Esophagus (tissue), 2 donors: ENCODE measurements at regions not wholly inside any gene's neighbourhood (a gene's known extent, or its start where the extent isn't known, plus 50 kb on each side); places are given as distances from the start of the nearest gene placed in this dataset.

ENCODE experiments used
- H3K27ac ChIP-seq, 2 donors: one replicate each; pipeline ENCODE4 v1.5.1; 2013; ENCODE audit warnings: low read depth in 2 of 2, mild to moderate bottlenecking in 2 of 2, inconsistent platforms in 1 of 2, low read length in 1 of 2, moderate library complexity in 1 of 2
- H3K27me3 ChIP-seq, 2 donors: one replicate each; pipeline ENCODE4 v1.6.1; 2013; ENCODE audit warnings: low read length in 2 of 2, control low read depth in 1 of 2, mild to moderate bottlenecking in 1 of 2; ENCODE audit not compliant: insufficient read depth in 2 of 2, control insufficient read depth in 1 of 2
- H3K36me3 ChIP-seq, 2 donors: one replicate each; pipeline ENCODE4 v1.6.1; 2013; ENCODE audit warnings: low read length in 1 of 2; ENCODE audit not compliant: control insufficient read depth in 2 of 2, insufficient read depth in 2 of 2
- H3K4me1 ChIP-seq, 2 donors: one replicate each; pipeline ENCODE4 v1.6.1; 2013; ENCODE audit warnings: low read length in 1 of 2; ENCODE audit not compliant: control insufficient read depth in 2 of 2, insufficient read depth in 2 of 2
- H3K4me3 ChIP-seq, 2 donors: one replicate each; pipeline ENCODE4 v1.5.1; 2013; ENCODE audit warnings: low read length in 2 of 2, mild to moderate bottlenecking in 2 of 2, low read depth in 1 of 2, moderate library complexity in 1 of 2
- H3K9me3 ChIP-seq, 2 donors: one replicate each; pipeline ENCODE4 v1.6.1; 2013; ENCODE audit warnings: mild to moderate bottlenecking in 2 of 2, low read depth in 1 of 2, low read length in 1 of 2, moderate library complexity in 1 of 2; ENCODE audit not compliant: control insufficient read depth in 2 of 2, insufficient read depth in 1 of 2
- WGBS, 2 donors: extraction: QIAGEN DNeasy Blood & Tissue Kit; methylation state at CpG; one replicate each; pipeline ENCODE4 v1.1.7; 2013; 5-methylcytosine and 5-hydroxymethylcytosine counted together
- donor health status: healthy with polysubstance abuse.
- donor health status: Bipolar disorder and iron deficiency.

DNA sequence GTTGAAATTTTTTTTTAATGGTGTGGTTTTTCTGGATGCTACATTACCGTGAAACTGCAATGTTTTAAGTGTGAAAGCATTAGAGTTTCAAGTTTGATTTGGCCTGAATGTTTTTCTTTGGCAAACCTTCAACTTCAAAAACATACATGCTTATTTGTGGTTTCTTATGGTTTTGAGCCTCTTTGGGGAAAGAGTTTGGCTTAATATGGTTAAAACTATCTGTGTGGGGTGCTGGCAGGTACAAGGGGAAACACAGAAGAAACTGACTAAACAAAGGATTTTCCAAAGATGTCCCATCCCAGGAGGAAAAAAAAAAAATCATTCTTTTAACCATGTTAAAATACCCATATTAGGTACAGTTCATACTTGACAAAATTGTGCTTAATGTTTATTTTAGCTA lies 121.1 kb downstream of the HGF start:
- H3K4me3 ChIP-seq: no peak overlapping the region
- H3K27ac ChIP-seq: no peak overlapping the region
- H3K4me1 ChIP-seq: no peaks in the 10 kb centered on the region
- 40 to 59% methylated on average over 1 of the region's 1 CpG for WGBS, 2 donors
- no peaks in the 10 kb centered on the region for H3K36me3 ChIP-seq
- no peaks in the 10 kb centered on the region for H3K27me3 ChIP-seq
- H3K9me3 ChIP-seq: peaks cover 0 to 2% of the 10 kb centered on the region in 2 donors

DNA sequence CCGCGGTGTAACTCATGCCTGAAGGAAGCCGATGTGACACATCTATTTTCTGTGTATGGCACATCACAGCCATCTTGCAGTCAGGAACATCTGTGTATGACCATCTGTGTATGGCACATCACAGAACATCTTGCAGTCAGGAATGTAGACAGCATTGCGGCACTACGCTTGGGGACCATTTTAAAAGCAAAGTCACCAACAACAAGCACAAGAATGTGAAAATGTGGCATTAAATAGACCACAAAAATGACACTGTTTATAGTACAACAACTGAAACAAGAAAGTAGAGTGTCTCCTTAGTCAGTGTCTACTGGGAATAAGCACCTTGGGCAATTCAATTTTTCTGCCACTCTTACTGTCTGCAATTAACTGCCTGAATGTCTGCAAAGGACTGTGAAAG lies 124.4 kb downstream of the HGF start:
- Histone ChIP-seq H3K27me3 (no peaks in the 10 kb centered on the region), H3K36me3 (no peaks in the 10 kb centered on the region), H3K9me3 (no peaks in the 10 kb centered on the region), H3K4me1 (no peaks in the 10 kb centered on the region), H3K4me3 (no peak overlapping the region), H3K27ac (no peak overlapping the region)
- 90 to 94% methylated on average over 5 of the region's 5 CpGs for WGBS, 2 donors

DNA sequence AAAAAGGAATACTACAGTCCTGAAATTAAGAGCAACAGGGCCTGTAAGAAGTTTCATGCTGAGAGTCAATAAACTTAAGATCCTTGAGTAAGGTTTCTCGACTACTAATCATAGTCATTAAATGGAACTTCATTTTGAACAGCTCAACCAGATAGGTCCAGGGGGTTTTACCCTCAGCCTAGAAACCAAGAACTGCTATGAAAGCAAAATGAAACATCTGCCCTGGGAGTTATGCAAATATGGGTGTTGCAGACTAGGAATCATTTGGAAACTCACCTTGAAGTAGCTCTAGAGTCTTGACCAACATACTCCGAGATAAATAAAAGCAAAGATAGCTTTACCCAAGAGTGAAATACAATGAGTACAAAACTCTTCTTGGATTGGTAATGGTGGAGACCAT lies 128.0 kb downstream of the HGF start:
- 90 to 93% methylated on average over 2 of the region's 2 CpGs for WGBS, 2 donors
- no peaks in the 10 kb centered on the region for H3K4me1 ChIP-seq
- H3K4me3 ChIP-seq: no peak overlapping the region
- no peaks in the 10 kb centered on the region for H3K27me3 ChIP-seq
- H3K27ac ChIP-seq: no peak overlapping the region
- no peaks in the 10 kb centered on the region for H3K36me3 ChIP-seq
- H3K9me3 ChIP-seq: no peaks in the 10 kb centered on the region

DNA sequence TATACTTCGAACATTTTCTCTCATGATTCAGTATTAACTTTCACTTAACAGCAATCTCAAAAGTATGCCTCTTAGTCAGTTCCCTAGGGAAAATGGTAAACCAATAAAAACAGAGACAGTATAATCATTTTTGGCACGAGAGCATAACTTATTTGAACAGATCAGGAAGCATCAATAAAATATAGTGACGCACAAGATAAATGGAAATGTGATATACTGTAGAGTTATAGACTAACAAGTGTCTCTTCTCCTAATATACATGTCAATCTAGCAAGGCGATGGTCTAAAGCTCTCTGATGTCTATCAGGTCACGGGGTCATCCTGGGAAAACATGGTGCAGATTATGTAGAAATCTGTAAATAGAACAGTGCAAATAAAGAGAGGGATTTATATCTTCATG lies 131.6 kb downstream of the HGF start:
- H3K9me3 ChIP-seq: no peaks in the 10 kb centered on the region
- no peaks in the 10 kb centered on the region for H3K4me1 ChIP-seq
- H3K4me3 ChIP-seq: no peak overlapping the region
- no peaks in the 10 kb centered on the region for H3K36me3 ChIP-seq
- no peaks in the 10 kb centered on the region for H3K27me3 ChIP-seq
- H3K27ac ChIP-seq: no peak overlapping the region
- WGBS, 2 donors: 63 to 70% methylated on average over 5 of the region's 5 CpGs

DNA sequence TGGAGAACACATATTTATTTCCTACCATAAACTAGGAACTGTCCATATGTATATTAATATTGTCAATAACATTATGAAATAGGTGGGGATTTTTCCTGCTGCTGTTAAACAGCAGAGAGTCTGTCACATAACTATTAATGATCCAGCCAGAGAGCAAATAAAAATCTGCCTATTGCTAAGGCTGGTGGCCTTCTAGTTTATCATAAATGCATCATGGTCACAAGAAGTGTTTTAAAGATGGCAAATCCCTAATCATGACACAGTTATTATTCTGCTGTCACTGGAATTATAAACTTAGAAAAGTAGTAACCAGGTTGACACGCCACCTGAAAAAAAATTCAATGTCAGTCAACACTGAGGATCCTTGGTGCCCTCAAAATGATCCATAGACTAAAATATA lies 132.3 kb downstream of the HGF start:
- no peak overlapping the region for H3K27ac ChIP-seq
- H3K36me3 ChIP-seq: no peaks in the 10 kb centered on the region
- no peak overlapping the region for H3K4me3 ChIP-seq
- no peaks in the 10 kb centered on the region for H3K9me3 ChIP-seq
- 90 to 94% methylated on average over 1 of the region's 1 CpG for WGBS, 2 donors
- H3K4me1 ChIP-seq: no peaks in the 10 kb centered on the region
- H3K27me3 ChIP-seq: no peaks in the 10 kb centered on the region

DNA sequence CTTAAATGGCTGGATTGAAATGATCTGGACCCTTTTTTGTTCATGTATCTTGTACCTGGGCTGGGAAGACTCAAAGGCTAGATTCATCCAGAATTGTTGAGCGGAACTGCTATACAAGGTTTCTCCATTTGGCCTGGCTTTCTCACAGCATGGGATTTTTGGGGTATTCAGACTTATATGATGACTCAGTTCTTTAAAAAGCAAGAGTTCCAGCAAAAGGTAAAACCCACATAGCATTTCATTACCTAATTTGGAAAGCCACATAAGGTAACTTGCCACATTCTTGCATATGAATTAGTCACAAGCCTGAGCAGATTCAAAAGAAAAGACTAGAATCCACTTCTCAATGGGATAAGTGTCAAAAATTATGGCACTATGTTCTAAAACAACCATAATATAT lies 137.4 kb downstream of the HGF start:
- Histone ChIP-seq H3K27me3 (no peaks in the 10 kb centered on the region), H3K4me3 (no peak overlapping the region), H3K36me3 (no peaks in the 10 kb centered on the region), H3K4me1 (no peaks in the 10 kb centered on the region), H3K27ac (no peak overlapping the region), H3K9me3 (no peaks in the 10 kb centered on the region)
- 89 to 91% methylated on average over 1 of the region's 1 CpG for WGBS, 2 donors

DNA sequence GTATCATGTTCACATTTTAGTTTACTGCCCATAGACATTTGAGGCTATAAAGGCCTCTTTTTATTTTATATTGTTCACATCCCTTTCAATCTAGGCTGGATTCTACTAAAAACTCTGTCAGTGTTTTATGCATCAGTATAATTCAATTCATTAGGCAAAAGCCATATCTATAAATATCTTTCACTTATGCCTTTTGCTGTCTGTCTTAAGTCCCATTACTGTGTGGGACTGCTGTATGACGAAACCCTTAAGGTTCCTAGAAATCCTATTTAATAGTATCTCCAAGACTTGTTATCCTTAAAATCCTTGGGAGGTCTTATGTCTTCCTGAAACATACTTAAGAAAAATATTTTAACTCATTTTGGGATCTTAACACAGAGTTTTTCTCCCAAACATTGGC lies 139.2 kb downstream of the HGF start:
- H3K36me3 ChIP-seq: no peaks in the 10 kb centered on the region
- H3K4me1 ChIP-seq: no peaks in the 10 kb centered on the region
- H3K9me3 ChIP-seq: no peaks in the 10 kb centered on the region
- H3K27me3 ChIP-seq: no peaks in the 10 kb centered on the region
- 89 to 94% methylated on average over 1 of the region's 1 CpG for WGBS, 2 donors
- no peak overlapping the region for H3K27ac ChIP-seq
- H3K4me3 ChIP-seq: no peak overlapping the region

DNA sequence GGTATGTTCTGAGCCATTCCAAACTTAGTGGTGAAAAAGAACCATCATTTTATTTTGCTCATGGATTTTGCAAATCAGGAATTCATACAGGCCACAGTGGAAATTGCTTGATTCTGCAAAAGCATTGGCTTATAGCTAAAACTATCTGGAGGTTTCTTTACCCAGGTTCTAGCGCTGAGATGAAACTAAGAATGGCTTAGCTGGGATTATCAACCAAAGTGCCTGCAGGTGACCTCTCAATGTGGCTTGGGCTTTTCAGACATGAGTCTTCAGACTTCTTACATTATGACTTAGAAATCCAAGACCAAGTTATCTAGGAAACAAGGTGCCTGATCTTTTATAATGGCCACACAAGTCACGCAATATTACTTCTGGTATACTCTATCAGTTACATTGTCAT lies 140.1 kb downstream of the HGF start:
- Histone ChIP-seq H3K4me3 (no peak overlapping the region), H3K36me3 (no peaks in the 10 kb centered on the region), H3K27ac (no peak overlapping the region), H3K27me3 (no peaks in the 10 kb centered on the region), H3K9me3 (no peaks in the 10 kb centered on the region), H3K4me1 (no peaks in the 10 kb centered on the region)
- 93 to 97% methylated on average over 2 of the region's 2 CpGs for WGBS, 2 donors

DNA sequence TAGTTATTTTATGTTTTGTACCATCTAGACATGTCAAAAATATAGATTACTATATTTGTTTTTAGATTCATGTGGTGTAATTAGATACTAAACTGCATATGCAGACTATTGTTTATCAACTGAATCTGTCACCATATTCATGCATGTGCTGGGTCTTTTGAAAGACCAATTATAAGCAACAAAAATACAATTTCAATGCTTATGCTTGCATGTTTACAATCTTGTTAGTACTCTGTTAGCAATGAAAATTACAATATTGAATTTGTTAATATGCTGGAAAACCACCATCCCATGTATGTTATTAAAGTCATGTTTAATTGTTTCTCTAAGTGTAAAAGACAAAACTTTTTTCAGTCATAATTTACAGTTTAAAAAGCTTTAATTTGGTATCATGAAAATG lies 140.9 kb downstream of the HGF start:
- no peak overlapping the region for H3K4me3 ChIP-seq
- no peaks in the 10 kb centered on the region for H3K9me3 ChIP-seq
- H3K27ac ChIP-seq: no peak overlapping the region
- no peaks in the 10 kb centered on the region for H3K4me1 ChIP-seq
- H3K36me3 ChIP-seq: no peaks in the 10 kb centered on the region
- no peaks in the 10 kb centered on the region for H3K27me3 ChIP-seq

DNA sequence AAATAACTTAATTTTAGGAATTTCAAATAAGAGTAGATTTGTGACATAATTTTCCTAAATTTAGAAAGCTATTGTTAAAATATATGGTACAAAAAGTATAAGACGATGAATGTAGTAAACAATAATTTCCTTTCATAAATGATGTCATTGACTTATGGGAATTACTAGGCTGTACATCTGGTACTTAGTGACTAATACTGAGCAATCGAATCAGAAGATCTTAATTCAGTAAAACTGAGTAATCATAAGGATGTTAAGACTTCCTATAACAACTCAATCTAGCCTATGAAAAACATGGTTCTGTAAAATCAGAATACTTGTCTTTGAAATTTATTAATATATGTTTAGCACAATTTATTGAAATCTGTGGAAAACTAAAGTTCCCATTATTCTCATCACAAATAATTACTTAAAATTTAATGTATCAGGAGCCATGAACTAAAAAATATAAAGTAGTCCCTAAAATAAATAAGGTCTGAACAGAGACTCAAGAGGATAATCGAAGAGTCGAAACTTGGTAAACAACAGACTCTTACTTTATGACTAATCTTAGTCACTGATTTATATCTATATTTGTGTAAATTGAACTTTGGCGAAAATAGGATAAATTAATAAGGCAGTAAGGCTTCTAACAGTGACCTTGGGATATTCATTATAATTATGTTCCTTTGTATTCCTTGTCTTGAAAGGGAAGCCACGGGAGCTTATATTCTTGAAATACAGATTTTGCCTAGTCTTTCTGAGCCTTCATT lies 142.1 kb downstream of the HGF start:
- Histone ChIP-seq H3K27ac (no peak overlapping the region), H3K27me3 (no peaks in the 10 kb centered on the region)
- 67 to 73% methylated on average over 6 of the region's 6 CpGs for WGBS, 2 donors

More for the DNA sequence above, 142.1 kb downstream of the HGF start:
- no peaks in the 10 kb centered on the region for H3K4me1 ChIP-seq
- no peaks in the 10 kb centered on the region for H3K9me3 ChIP-seq
- H3K36me3 ChIP-seq: no peaks in the 10 kb centered on the region
- H3K4me3 ChIP-seq: no peak overlapping the region
